ENCODE measurements at regions not wholly inside any gene's neighbourhood (a gene's known extent, or its start where the extent isn't known, plus 50 kb on each side); places are given as distances from the start of the nearest gene placed in this dataset.

DNA sequence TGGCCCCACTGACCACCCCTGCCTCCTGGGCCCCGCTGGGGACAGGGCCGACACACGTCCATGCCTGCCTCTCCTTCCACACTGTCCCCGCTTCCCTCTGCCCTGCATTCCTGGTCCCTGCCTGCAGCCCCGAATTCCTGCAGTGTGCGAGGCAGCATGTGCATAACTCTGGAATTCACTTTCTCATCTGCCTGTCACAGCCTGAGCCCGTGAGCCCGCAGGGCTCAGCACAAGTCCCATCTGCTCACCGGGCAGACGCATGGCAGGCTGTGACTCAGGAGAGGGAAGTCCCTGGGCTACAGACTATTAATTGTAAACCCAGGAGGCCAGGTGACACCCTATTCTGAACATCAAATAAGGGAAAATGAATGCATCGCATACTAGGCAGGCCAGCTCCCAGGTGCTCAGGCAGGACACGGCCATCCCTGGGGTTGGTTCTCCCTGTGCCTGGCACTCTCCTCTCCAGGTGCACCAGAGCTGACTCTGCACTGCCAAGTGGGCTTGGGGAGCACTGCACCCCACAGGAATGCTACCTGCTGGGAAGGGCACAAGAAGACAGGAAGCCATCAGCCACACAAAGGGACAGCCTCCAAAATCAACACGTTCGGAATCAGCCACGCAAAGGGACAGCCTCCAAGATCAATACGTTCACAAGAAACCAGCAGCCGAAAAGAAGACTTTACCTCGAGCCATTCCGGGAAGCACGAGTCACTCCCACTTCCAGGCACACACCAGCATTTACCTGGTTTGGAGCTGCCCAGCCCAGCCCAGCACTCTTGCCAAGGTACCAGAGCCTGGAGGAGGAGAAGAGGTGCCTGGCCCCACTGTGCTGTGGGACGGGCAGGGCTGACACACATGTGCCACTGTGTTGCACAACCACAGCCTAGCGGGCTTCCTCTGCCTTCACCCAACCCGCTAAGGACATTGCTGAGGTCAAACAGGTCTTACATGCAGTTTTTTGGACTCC lies 65.9 kb downstream of the DLL1 start:
- TF ChIP-seq, protein P1, sequence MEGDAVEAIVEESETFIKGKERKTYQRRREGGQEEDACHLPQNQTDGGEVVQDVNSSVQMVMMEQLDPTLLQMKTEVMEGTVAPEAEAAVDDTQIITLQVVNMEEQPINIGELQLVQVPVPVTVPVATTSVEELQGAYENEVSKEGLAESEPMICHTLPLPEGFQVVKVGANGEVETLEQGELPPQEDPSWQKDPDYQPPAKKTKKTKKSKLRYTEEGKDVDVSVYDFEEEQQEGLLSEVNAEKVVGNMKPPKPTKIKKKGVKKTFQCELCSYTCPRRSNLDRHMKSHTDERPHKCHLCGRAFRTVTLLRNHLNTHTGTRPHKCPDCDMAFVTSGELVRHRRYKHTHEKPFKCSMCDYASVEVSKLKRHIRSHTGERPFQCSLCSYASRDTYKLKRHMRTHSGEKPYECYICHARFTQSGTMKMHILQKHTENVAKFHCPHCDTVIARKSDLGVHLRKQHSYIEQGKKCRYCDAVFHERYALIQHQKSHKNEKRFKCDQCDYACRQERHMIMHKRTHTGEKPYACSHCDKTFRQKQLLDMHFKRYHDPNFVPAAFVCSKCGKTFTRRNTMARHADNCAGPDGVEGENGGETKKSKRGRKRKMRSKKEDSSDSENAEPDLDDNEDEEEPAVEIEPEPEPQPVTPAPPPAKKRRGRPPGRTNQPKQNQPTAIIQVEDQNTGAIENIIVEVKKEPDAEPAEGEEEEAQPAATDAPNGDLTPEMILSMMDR (IDR thresholded peaks at IDR 0.05; ENCODE audit: low read depth, low read length, poor library complexity, severe bottlenecking), result no peak
- TF ChIP-seq EZH2phosphoT487 (IDR thresholded peaks at IDR 0.05; ENCODE audit: borderline replicate concordance, low read length), result no peak
